Daoy (cell line): ENCODE measurements at regions not wholly inside any gene's neighbourhood (a gene's known extent, or its start where the extent isn't known, plus 50 kb on each side); places are given as distances from the start of the nearest gene placed in this dataset.
A peak's percentile ranks its signal among the peaks of the same experiment; 100 is the strongest.
"Not testable (repeated sequence)": the region's sequence is repeated elsewhere in the genome, so short reads cannot be mapped to it uniquely, and the experiment has no call there.

Source experiments
- DNase-seq: peaks from one replicate; pipeline ENCODE4 v3.0.0-alpha.2; 2015; ENCODE audit warnings: low read depth

GRCh38 chr15:20346082-20346805 is 195.4 kb downstream of the GOLGA6L6 start:
- peak; percentile 15 for DNase-seq

GRCh38 chr15:20345401-20345958 is 196.1 kb downstream of the GOLGA6L6 start:
- peak; percentile 7 for DNase-seq

GRCh38 chr15:20344601-20345400 is 196.8 kb downstream of the GOLGA6L6 start:
- DNase-seq = peak; percentile 12

- DNase-seq = peak; percentile 21
Observed at GRCh38 chr15:20343395-20344211, 198.0 kb downstream of the GOLGA6L6 start.

GRCh38 chr15:20342601-20343394 is 198.8 kb downstream of the GOLGA6L6 start:
- not testable (repeated sequence) for DNase-seq

GRCh38 chr15:20341901-20342600 is 199.5 kb downstream of the GOLGA6L6 start:
- peak; percentile 76 for DNase-seq

- DNase-seq = peak; percentile 81
Observed at GRCh38 chr15:20340931-20341661, 200.5 kb downstream of the GOLGA6L6 start.

- peak; percentile 46 for DNase-seq
Observed at GRCh38 chr15:20340331-20340811, 201.2 kb downstream of the GOLGA6L6 start.

GRCh38 chr15:20339086-20339791 is 202.4 kb downstream of the GOLGA6L6 start:
- DNase-seq = not testable (repeated sequence)

- not testable (repeated sequence) for DNase-seq
Observed at GRCh38 chr15:20338671-20339070, 202.9 kb downstream of the GOLGA6L6 start.

- not testable (repeated sequence) for DNase-seq
Observed at GRCh38 chr15:20337238-20337637, 204.4 kb downstream of the GOLGA6L6 start.

GRCh38 chr15:20334451-20334850 is 207.1 kb downstream of the GOLGA6L6 start:
- not testable (repeated sequence) for DNase-seq

- not testable (repeated sequence) for DNase-seq
Observed at GRCh38 chr15:20325751-20326150, 215.8 kb downstream of the GOLGA6L6 start.

GRCh38 chr15:20317132-20317531 is 224.5 kb downstream of the GOLGA6L6 start:
- DNase-seq = not testable (repeated sequence)

- DNase-seq = not testable (repeated sequence)
Observed at GRCh38 chr15:20311014-20311680, 230.5 kb downstream of the GOLGA6L6 start.

GRCh38 chr15:20310603-20311002 is 231.0 kb downstream of the GOLGA6L6 start:
- no peak for DNase-seq

GRCh38 chr15:20309966-20310365 is 231.6 kb downstream of the GOLGA6L6 start:
- not testable (repeated sequence) for DNase-seq

GRCh38 chr15:20309395-20309794 is 232.2 kb downstream of the GOLGA6L6 start:
- not testable (repeated sequence) for DNase-seq
